GM10266 (cell line): ENCODE measurements at regions not wholly inside any gene's neighbourhood (a gene's known extent, or its start where the extent isn't known, plus 50 kb on each side); places are given as distances from the start of the nearest gene placed in this dataset.

ENCODE experiments used
- DNase-seq: peaks from one replicate; pipeline ENCODE4 v3.0.0; 2012; ENCODE audit errors: extremely low spot score
- CTCF ChIP-seq: IDR thresholded peaks from 2 replicates; pipeline ENCODE4 v1.5.1; 2012; ENCODE audit warnings: mild to moderate bottlenecking, low read depth; ENCODE audit not compliant: control insufficient read depth, insufficient read depth; ENCODE audit errors: missing control alignments

DNA sequence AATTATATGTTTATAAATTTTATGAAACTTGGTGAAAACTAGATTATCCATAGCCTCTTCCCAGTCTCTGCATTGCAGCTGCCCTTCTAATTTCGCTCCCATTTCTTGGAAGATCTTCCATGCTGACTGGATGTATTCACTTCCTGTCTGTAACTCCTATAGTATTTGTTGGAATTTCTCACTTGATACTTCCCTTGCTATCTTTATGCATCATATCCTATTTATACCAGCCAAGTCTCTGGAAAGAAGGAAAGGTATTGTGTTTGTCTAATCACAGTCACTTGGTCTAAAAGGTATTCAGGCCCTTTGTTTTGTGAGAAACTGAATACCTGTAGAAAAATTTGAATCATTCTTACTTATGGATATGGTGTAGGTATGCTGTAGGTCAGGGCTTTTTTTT is 870.9 kb upstream of the FRG1 start:
- no peak for DNase-seq
- no peak for TF ChIP-seq CTCF

- DNase-seq = no peak
- TF ChIP-seq CTCF = no peak
Measured at GRCh38 chr4:189071241-189071640, 869.4 kb upstream of the FRG1 start.

DNA sequence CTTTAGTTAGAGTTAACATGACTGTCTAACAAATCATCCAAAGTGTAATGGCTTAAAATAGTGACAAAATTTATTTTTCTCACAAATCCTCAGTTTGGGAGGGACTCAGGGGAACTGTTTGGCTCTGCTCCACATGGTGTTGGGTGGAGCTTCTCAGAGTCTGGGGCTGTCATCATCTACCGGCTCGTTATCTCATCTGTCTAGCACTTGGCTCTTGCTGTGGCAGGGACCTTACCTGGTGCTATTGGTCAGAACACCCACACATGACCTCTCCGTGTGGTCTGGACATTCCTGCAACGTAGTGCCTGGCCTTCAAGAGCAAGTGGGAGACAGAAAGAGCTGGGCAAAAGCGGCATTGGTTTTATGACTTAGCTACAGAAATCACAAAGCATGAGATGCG is 866.9 kb upstream of the FRG1 start:
- DNase-seq = no peak
- TF ChIP-seq CTCF = no peak

DNA sequence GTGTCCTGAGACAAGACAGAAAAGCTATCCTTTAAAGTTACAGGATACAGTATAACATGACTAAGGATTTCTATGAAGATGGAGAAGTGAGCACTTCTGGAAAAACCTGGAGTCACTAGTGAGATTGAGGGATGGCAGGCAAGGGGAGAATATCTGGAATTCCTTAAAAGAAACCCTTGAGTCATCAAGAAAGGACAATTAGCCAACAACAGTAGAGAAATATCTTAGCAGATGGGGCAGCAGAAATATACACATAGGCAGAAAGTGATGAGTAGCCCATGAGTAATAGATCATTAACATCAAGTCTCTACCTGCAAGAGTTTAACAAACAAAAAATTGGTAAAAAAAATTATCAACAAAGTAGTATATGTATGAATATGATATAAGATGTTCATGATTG is 858.8 kb upstream of the FRG1 start:
- no peak for TF ChIP-seq CTCF
- DNase-seq = no peak

DNA sequence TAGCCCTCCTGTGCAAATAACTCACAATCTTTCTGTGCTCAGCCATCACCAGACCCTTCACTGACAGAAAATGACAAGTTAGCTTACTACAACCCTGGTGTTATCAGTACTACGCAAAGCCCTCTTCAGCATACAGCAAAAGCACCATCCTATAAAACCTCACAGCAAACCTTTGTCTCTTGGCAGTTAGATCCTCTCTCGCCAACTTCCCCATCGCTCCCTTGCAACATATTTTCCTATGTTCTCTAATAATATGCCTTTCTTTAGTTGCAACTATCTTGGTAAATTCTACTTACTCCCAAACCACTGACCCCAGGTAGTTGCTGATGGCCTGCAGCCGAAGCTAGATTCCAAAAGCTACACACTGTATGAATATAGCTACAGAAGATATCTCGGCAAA is 856.9 kb upstream of the FRG1 start:
- DNase-seq = no peak
- TF ChIP-seq CTCF = no peak

GRCh38 chr4:189084671-189085070 is 856.0 kb upstream of the FRG1 start:
- no peak for TF ChIP-seq CTCF
- DNase-seq = no peak

GRCh38 chr4:189087971-189088370 is 852.7 kb upstream of the FRG1 start:
- no peak for TF ChIP-seq CTCF
- no peak for DNase-seq
